Parathyroid adenoma (tissue), 2 donors: ENCODE measurements at regions not wholly inside any gene's neighbourhood (a gene's known extent, or its start where the extent isn't known, plus 50 kb on each side); places are given as distances from the start of the nearest gene placed in this dataset.

Source experiments
- H2AFZ ChIP-seq: fragments of 300-600 bp; sonication (generic); one replicate; pipeline ENCODE4 v1.7.0; 2017; ENCODE audit warnings: antibody characterized with exemption, mild to moderate bottlenecking
- H3K27ac ChIP-seq: fragments of 300-600 bp; sonication (generic); one replicate; pipeline ENCODE4 v1.7.0; 2017
- H3K27me3 ChIP-seq: fragments of 300-600 bp; sonication (generic); one replicate; pipeline ENCODE4 v1.7.0; 2017; ENCODE audit warnings: low read length; ENCODE audit not compliant: control insufficient read depth, insufficient read depth
- H3K36me3 ChIP-seq: fragments of 300-600 bp; sonication (generic); one replicate; pipeline ENCODE4 v1.7.0; 2017; ENCODE audit warnings: low read length; ENCODE audit not compliant: control insufficient read depth, insufficient read depth
- H3K4me1 ChIP-seq: fragments of 300-600 bp; sonication (generic); one replicate; pipeline ENCODE4 v1.7.0; 2017; ENCODE audit warnings: control low read depth
- H3K4me2 ChIP-seq: fragments of 300-600 bp; sonication (generic); one replicate; pipeline ENCODE4 v1.7.0; 2017; ENCODE audit warnings: low read length
- H3K4me3 ChIP-seq: fragments of 300-600 bp; sonication (generic); one replicate; pipeline ENCODE4 v1.7.0; 2017; ENCODE audit warnings: low read depth, low read length
- H3K79me2 ChIP-seq: fragments of 300-600 bp; sonication (generic); one replicate; pipeline ENCODE4 v1.7.0; 2017; ENCODE audit warnings: control low read depth
- H3K9ac ChIP-seq: fragments of 300-600 bp; sonication (generic); one replicate; pipeline ENCODE4 v1.7.0; 2017; ENCODE audit warnings: mild to moderate bottlenecking
- H3K9me3 ChIP-seq: fragments of 300-600 bp; sonication (generic); one replicate; pipeline ENCODE4 v1.7.0; 2017; ENCODE audit warnings: low read length; ENCODE audit not compliant: control insufficient read depth
- CTCF ChIP-seq: fragments of 300-600 bp; sonication (generic); IDR thresholded peaks from one replicate; pipeline ENCODE4 v1.7.0; 2017; ENCODE audit warnings: antibody characterized with exemption, mild to moderate bottlenecking
- donor health status: primary hyperparathyroidism.

GRCh38 chr1:56034222-56034621 is 545.1 kb downstream of the PLPP3 start:
- H3K4me3 ChIP-seq: no peak overlapping the region
- TF ChIP-seq CTCF: no peak
- H3K36me3 ChIP-seq: no peaks in the 10 kb centered on the region
- H3K4me1 ChIP-seq: no peaks in the 10 kb centered on the region
- H3K4me2 ChIP-seq: no peak overlapping the region
- no peak overlapping the region for H3K9ac ChIP-seq
- no peak overlapping the region for H3K27ac ChIP-seq
- no peaks in the 10 kb centered on the region for H3K27me3 ChIP-seq
- H2AFZ ChIP-seq: no peak overlapping the region
- no peaks in the 10 kb centered on the region for H3K9me3 ChIP-seq
- H3K79me2 ChIP-seq: no peaks in the 10 kb centered on the region

GRCh38 chr1:56033321-56034037 is 545.9 kb downstream of the PLPP3 start:
- Histone ChIP-seq H3K27me3 (no peaks in the 10 kb centered on the region), H3K4me3 (no peak overlapping the region), H3K79me2 (no peaks in the 10 kb centered on the region), H3K27ac (no peak overlapping the region), H2AFZ (no peak overlapping the region), H3K4me2 (no peak overlapping the region), H3K9me3 (no peaks in the 10 kb centered on the region), H3K4me1 (no peaks in the 10 kb centered on the region), H3K36me3 (no peaks in the 10 kb centered on the region), H3K9ac (no peak overlapping the region)
- no peak for TF ChIP-seq CTCF

GRCh38 chr1:56032096-56032676 is 547.2 kb downstream of the PLPP3 start:
- Histone ChIP-seq H3K9ac (no peak overlapping the region), H3K4me2 (no peak overlapping the region), H3K4me3 (no peak overlapping the region), H3K79me2 (no peaks in the 10 kb centered on the region), H3K27me3 (no peaks in the 10 kb centered on the region), H2AFZ (no peak overlapping the region), H3K4me1 (no peaks in the 10 kb centered on the region), H3K9me3 (no peaks in the 10 kb centered on the region), H3K36me3 (no peaks in the 10 kb centered on the region), H3K27ac (no peak overlapping the region)
- TF ChIP-seq CTCF: no peak

GRCh38 chr1:56031001-56031400 is 548.4 kb downstream of the PLPP3 start:
- Histone ChIP-seq H3K9me3 (no peaks in the 10 kb centered on the region), H2AFZ (no peak overlapping the region), H3K4me3 (no peak overlapping the region), H3K27ac (no peak overlapping the region), H3K4me2 (no peak overlapping the region), H3K9ac (no peak overlapping the region), H3K36me3 (no peaks in the 10 kb centered on the region), H3K79me2 (no peaks in the 10 kb centered on the region), H3K4me1 (no peaks in the 10 kb centered on the region), H3K27me3 (no peaks in the 10 kb centered on the region)
- TF ChIP-seq CTCF: no peak
